Gastrocnemius medialis (tissue), 4 donors: ENCODE measurements at regions not wholly inside any gene's neighbourhood (a gene's known extent, or its start where the extent isn't known, plus 50 kb on each side); places are given as distances from the start of the nearest gene placed in this dataset.

ENCODE experiments used
- ATAC-seq, 2 donors: fragments of 150-250 bp; one replicate each; pipeline ENCODE4 v1.9.1; 2016
- DNase-seq, 2 donors: peaks; one replicate each; pipeline ENCODE4 v3.0.0-alpha.2; 2019
- H3K27ac ChIP-seq, 4 donors: fragments of 200-600 bp; sonication (generic); 1 replicate in 1 of 4; 2 replicates in 3 of 4; pipeline ENCODE4 v1.5.1; 2016 to 2018; ENCODE audit warnings: mild to moderate bottlenecking in 2 of 4, moderate library complexity in 1 of 4
- H3K27me3 ChIP-seq, 3 donors: fragments of 200-600 bp; sonication (generic) in 2 of 3; 1 replicate in 1 of 3; 2 replicates in 2 of 3; pipeline versions ENCODE4 v1.5.1 to v1.6.0; 2016 to 2019; ENCODE audit warnings: mild to moderate bottlenecking in 1 of 3, moderate library complexity in 1 of 3
- H3K36me3 ChIP-seq, 2 donors: fragments of 200-600 bp; sonication (generic) in 1 of 2; one replicate each; pipeline ENCODE4 v1.5.1; 2017 to 2018
- H3K4me1 ChIP-seq, 2 donors: fragments of 200-600 bp; sonication (generic) in 1 of 2; one replicate each; pipeline ENCODE4 v1.5.1; 2016 to 2017; ENCODE audit warnings: mild to moderate bottlenecking in 2 of 2
- H3K4me3 ChIP-seq, 4 donors: fragments of 200-600 bp; sonication (generic) in 3 of 4; 1 replicate in 1 of 4; 2 replicates in 3 of 4; pipeline ENCODE4 v1.5.1; 2016 to 2019; ENCODE audit warnings: mild to moderate bottlenecking in 2 of 4
- H3K9me3 ChIP-seq, 3 donors: fragments of 200-600 bp; sonication (generic) in 2 of 3; 1 replicate in 1 of 3; 2 replicates in 2 of 3; pipeline ENCODE4 v1.5.1; 2016 to 2019
- CTCF ChIP-seq, 5 experiments: fragments of 450-650 bp in 3 of 5; fragments of 200-600 bp in 2 of 5; sonication (generic) in 2 of 5; IDR thresholded peaks in 4 of 5; conservative IDR thresholded peaks in 1 of 5; 1 replicate in 4 of 5; 2 replicates in 1 of 5; pipeline ENCODE4 v1.5.1; 2016 to 2019; ENCODE audit warnings: antibody characterized with exemption in 5 of 5, mild to moderate bottlenecking in 3 of 5, moderate library complexity in 3 of 5
- POLR2A ChIP-seq, 2 donors: fragments of 450-650 bp; IDR thresholded peaks; one replicate each; pipeline ENCODE4 v1.6.1; 2017; ENCODE audit warnings: antibody characterized with exemption in 2 of 2, mild to moderate bottlenecking in 2 of 2, moderate library complexity in 2 of 2
- in situ Hi-C, 4 donors: fragments of 200-750 bp; cut with MboI; loops; one replicate each; pipeline versions ENCODE4 v1.15.0 to v1.8.0; 2017; ENCODE audit warnings: low sequenced_read_pairs in 4 of 4
- intact Hi-C: fragments of 100-400 bp; cut with DNase I; formaldehyde crosslinking; loops from one replicate; pipeline ENCODE4 v1.15.1; 2023; ENCODE audit warnings: low total_unique reads

GRCh38 chr2:16316456-16317210 lies 349.0 kb downstream of the CYRIA start:
- H3K9me3 ChIP-seq = no peaks in the 10 kb centered on the region

GRCh38 chr2:16315908-16316307 lies 349.7 kb downstream of the CYRIA start:
- intact Hi-C loops = no loop called here
- no peaks in the 10 kb centered on the region for H3K4me1 ChIP-seq
- no peaks in the 10 kb centered on the region for H3K9me3 ChIP-seq
- in situ Hi-C loops = no loop called here
- H3K4me3 ChIP-seq = no peak overlapping the region
- TF ChIP-seq POLR2A (IDR thresholded peaks at IDR 0.05) (no peak), CTCF (IDR thresholded peaks at IDR 0.05 in 4 of 5, conservative IDR thresholded peaks at IDR 0.05 in 1 of 5) (no peak)
- no peaks in the 10 kb centered on the region for H3K27me3 ChIP-seq
- DNase-seq (no peak), ATAC-seq (no peak)
- H3K27ac ChIP-seq = no peak overlapping the region
- no peaks in the 10 kb centered on the region for H3K36me3 ChIP-seq

More at GRCh38 chr2:16316456-16317210, 349.0 kb downstream of the CYRIA start:
- Histone ChIP-seq H3K27ac (no peak overlapping the region), H3K4me1 (no peaks in the 10 kb centered on the region), H3K4me3 (no peak overlapping the region), H3K36me3 (no peaks in the 10 kb centered on the region), H3K27me3 (no peaks in the 10 kb centered on the region)
- intact Hi-C loops (no loop called here), in situ Hi-C loops (no loop called here)
- TF ChIP-seq POLR2A (IDR thresholded peaks at IDR 0.05) (no peak), CTCF (IDR thresholded peaks at IDR 0.05 in 4 of 5, conservative IDR thresholded peaks at IDR 0.05 in 1 of 5) (no peak)
- DNase-seq (no peak), ATAC-seq (no peak)

GRCh38 chr2:16315458-16315835 lies 350.2 kb downstream of the CYRIA start:
- Histone ChIP-seq H3K27ac (no peak overlapping the region), H3K36me3 (no peaks in the 10 kb centered on the region)
- in situ Hi-C loops = no loop called here

GRCh38 chr2:16314691-16315457 lies 350.8 kb downstream of the CYRIA start:
- H3K27ac ChIP-seq = no peak overlapping the region
- intact Hi-C loops (no loop called here), in situ Hi-C loops (no loop called here)
- TF ChIP-seq CTCF (IDR thresholded peaks at IDR 0.05 in 4 of 5, conservative IDR thresholded peaks at IDR 0.05 in 1 of 5) (no peak), POLR2A (IDR thresholded peaks at IDR 0.05) (no peak)
- no peak for ATAC-seq
- no peaks in the 10 kb centered on the region for H3K36me3 ChIP-seq
- no peaks in the 10 kb centered on the region for H3K9me3 ChIP-seq
- H3K27me3 ChIP-seq = peaks cover 0 to 6% (median 0%) of the 10 kb centered on the region in 3 donors
- H3K4me1 ChIP-seq = no peaks in the 10 kb centered on the region
- no peak overlapping the region for H3K4me3 ChIP-seq
- no peak for DNase-seq

More at GRCh38 chr2:16315458-16315835, 350.2 kb downstream of the CYRIA start:
- Histone ChIP-seq H3K4me3 (no peak overlapping the region), H3K27me3 (peaks cover 0 to 1% (median 0%) of the 10 kb centered on the region in 3 donors), H3K9me3 (no peaks in the 10 kb centered on the region), H3K4me1 (no peaks in the 10 kb centered on the region)
- DNase-seq = no peak
- no peak for TF ChIP-seq CTCF (IDR thresholded peaks at IDR 0.05 in 4 of 5, conservative IDR thresholded peaks at IDR 0.05 in 1 of 5)
- TF ChIP-seq POLR2A (IDR thresholded peaks at IDR 0.05) = no peak
- ATAC-seq = no peak
- intact Hi-C loops = no loop called here
